ENCODE measurements at regions not wholly inside any gene's neighbourhood (a gene's known extent, or its start where the extent isn't known, plus 50 kb on each side); places are given as distances from the start of the nearest gene placed in this dataset.

GRCh38 chr18:68533641-68534040, 181.3 kb downstream of the TMX3 start:
- Histone ChIP-seq H3K36me3 (ENCODE audit: low read depth) (no peaks in the 10 kb centered on the region), H3K4me1 (ENCODE audit: insufficient read depth, poor library complexity, severe bottlenecking) (no peaks in the 10 kb centered on the region), H3K9me3 (ENCODE audit: severe bottlenecking) (no peaks in the 10 kb centered on the region), H3K27ac (ENCODE audit: poor library complexity, severe bottlenecking) (no peak overlapping the region), H3K4me3 (ENCODE audit: severe bottlenecking) (no peak overlapping the region), H3K27me3 (ENCODE audit: insufficient read depth, poor library complexity, severe bottlenecking) (no peaks in the 10 kb centered on the region)
- DNase-seq (ENCODE audit: low spot score) (no peak), ATAC-seq (ENCODE audit: low read depth) (no peak)
- no peak for TF ChIP-seq CTCF (IDR thresholded peaks at IDR 0.05; ENCODE audit: poor library complexity, severe bottlenecking)

GRCh38 chr18:68532328-68532885, 182.5 kb downstream of the TMX3 start:
- no peak for TF ChIP-seq CTCF (IDR thresholded peaks at IDR 0.05; ENCODE audit: poor library complexity, severe bottlenecking)
- Histone ChIP-seq H3K27me3 (ENCODE audit: insufficient read depth, poor library complexity, severe bottlenecking) (no peaks in the 10 kb centered on the region), H3K4me1 (ENCODE audit: insufficient read depth, poor library complexity, severe bottlenecking) (no peaks in the 10 kb centered on the region), H3K4me3 (ENCODE audit: severe bottlenecking) (no peak overlapping the region), H3K36me3 (ENCODE audit: low read depth) (no peaks in the 10 kb centered on the region), H3K27ac (ENCODE audit: poor library complexity, severe bottlenecking) (no peak overlapping the region), H3K9me3 (ENCODE audit: severe bottlenecking) (no peaks in the 10 kb centered on the region)
- no peak for DNase-seq (ENCODE audit: low spot score)
- ATAC-seq (ENCODE audit: low read depth): no peak

DNA sequence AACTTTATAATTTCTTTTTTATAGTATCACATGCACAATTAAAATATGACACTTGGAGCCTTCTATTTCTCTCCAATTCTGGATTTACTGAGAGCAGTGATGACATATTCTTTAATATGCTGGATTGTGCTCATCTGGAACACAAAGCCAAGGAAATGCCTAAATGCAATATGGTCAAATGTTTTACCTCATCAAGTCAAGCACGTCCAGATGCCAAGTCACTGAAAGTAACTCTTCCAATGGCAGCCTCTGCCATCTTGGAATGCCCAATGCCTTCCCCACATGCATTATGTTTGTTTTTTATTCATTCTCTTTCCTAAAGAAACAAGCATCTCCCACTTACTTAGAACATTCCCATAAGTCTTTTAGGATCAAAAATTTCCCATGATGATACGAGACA, 189.8 kb downstream of the TMX3 start:
- peaks cover 4% of the 10 kb centered on the region for H3K4me1 ChIP-seq (ENCODE audit: insufficient read depth, poor library complexity, severe bottlenecking)
- no peaks in the 10 kb centered on the region for H3K9me3 ChIP-seq (ENCODE audit: severe bottlenecking)
- H3K27me3 ChIP-seq (ENCODE audit: insufficient read depth, poor library complexity, severe bottlenecking): no peaks in the 10 kb centered on the region
- no peak overlapping the region for H3K27ac ChIP-seq (ENCODE audit: poor library complexity, severe bottlenecking)
- no peak for TF ChIP-seq CTCF (IDR thresholded peaks at IDR 0.05; ENCODE audit: poor library complexity, severe bottlenecking)
- H3K4me3 ChIP-seq (ENCODE audit: severe bottlenecking): no peak overlapping the region
- DNase-seq (ENCODE audit: low spot score) (no peak), ATAC-seq (ENCODE audit: low read depth) (no peak)
- H3K36me3 ChIP-seq (ENCODE audit: low read depth): no peaks in the 10 kb centered on the region

GRCh38 chr18:68520406-68521075, 194.4 kb downstream of the TMX3 start:
- ATAC-seq (ENCODE audit: low read depth): peak; percentile 45; the same call in 2 of the 3 replicates

More at GRCh38 chr18:68520406-68521075, 194.4 kb downstream of the TMX3 start:
- peaks cover 6% of the 10 kb centered on the region for H3K4me1 ChIP-seq (ENCODE audit: insufficient read depth, poor library complexity, severe bottlenecking)
- H3K36me3 ChIP-seq (ENCODE audit: low read depth): no peaks in the 10 kb centered on the region
- DNase-seq (ENCODE audit: low spot score): no peak
- H3K9me3 ChIP-seq (ENCODE audit: severe bottlenecking): no peaks in the 10 kb centered on the region
- H3K27ac ChIP-seq (ENCODE audit: poor library complexity, severe bottlenecking): no peak overlapping the region
- H3K27me3 ChIP-seq (ENCODE audit: insufficient read depth, poor library complexity, severe bottlenecking): no peaks in the 10 kb centered on the region
- H3K4me3 ChIP-seq (ENCODE audit: severe bottlenecking): no peak overlapping the region
- TF ChIP-seq CTCF (IDR thresholded peaks at IDR 0.05; ENCODE audit: poor library complexity, severe bottlenecking): no peak

All from RWPE2 (cell line).